H54 (cell line): ENCODE measurements at regions not wholly inside any gene's neighbourhood (a gene's known extent, or its start where the extent isn't known, plus 50 kb on each side); places are given as distances from the start of the nearest gene placed in this dataset.
"Not testable (repeated sequence)": the region's sequence is repeated elsewhere in the genome, so short reads cannot be mapped to it uniquely, and the experiment has no call there.

Experiments
- DNase-seq: peaks from one replicate; pipeline ENCODE4 v3.0.0; 2011; ENCODE audit warnings: low spot score, mixed read lengths; ENCODE audit not compliant: insufficient read length
- FAIRE-seq: peaks from 3 replicates; lab custom pipeline; 2011; peaks lifted over from hg19 to GRCh38; lab: Jason Lieb, UNC
- POLR2A ChIP-seq: IDR thresholded peaks from 2 replicates; pipeline ENCODE4 v1.6.1; 2011; ENCODE audit warnings: low read depth, mild to moderate bottlenecking, low read length

DNA sequence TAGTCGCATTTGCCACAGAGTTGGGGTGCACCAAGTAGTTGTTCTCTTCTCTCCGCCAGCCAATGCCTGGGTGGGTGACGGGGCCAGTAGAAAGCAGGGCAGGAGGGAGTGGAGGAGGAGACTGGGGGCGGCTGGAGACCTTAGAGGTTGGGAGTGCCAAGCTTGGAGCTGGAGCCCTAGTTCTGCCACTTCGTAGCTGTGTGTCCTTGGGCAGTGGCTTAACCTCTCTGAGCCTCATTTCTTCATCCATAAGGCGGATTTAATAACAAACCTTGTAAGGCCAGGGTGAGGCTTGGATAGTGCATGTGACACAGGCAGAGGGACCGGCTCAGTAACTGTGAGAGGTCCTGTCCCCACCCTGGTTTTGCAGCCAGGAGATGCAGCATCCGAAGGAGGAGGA, 81.1 kb upstream of the LHX5 start:
- TF ChIP-seq POLR2A = no peak
- FAIRE-seq (no peak), DNase-seq (no peak)

DNA sequence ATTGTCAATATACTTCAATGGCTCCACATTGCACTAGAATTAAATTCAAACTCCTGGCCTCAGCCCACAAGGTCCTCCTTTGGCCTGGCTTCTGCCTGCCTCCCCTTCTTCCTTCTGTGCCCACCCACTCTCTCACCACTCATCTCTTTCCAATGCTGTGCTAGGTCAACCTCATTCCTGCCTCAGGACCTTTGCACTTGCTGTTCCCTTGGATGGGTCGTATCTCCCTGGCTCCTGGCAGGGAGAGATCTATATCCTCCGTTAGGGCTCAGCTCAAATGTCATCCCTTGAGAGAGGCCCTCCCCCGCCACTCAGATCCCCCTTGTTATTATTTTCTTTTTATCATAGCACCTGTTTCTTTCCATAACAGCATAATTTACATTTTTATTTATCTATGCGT, 79.9 kb upstream of the LHX5 start:
- TF ChIP-seq POLR2A = no peak
- FAIRE-seq (no peak), DNase-seq (no peak)

DNA sequence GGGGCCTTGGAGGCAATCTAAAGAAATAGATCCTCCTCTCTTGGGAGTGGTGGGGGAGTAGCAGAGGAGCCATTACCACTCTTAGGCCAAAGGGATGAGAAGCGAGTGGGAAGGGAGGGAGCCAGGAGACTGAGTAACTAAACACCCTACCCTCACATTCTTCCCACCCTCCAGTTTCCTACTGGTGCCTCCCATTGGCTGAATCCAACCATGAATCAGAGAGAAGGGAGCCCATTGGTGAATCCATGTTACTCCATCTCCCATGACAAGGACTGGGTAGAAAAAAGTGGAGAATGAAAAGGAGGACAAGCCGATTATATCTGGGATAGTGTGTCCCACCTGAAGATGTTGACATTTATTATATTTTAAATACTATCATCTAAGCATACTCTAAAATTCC, 76.8 kb upstream of the LHX5 start:
- DNase-seq (no peak), FAIRE-seq (no peak)
- TF ChIP-seq POLR2A = no peak

DNA sequence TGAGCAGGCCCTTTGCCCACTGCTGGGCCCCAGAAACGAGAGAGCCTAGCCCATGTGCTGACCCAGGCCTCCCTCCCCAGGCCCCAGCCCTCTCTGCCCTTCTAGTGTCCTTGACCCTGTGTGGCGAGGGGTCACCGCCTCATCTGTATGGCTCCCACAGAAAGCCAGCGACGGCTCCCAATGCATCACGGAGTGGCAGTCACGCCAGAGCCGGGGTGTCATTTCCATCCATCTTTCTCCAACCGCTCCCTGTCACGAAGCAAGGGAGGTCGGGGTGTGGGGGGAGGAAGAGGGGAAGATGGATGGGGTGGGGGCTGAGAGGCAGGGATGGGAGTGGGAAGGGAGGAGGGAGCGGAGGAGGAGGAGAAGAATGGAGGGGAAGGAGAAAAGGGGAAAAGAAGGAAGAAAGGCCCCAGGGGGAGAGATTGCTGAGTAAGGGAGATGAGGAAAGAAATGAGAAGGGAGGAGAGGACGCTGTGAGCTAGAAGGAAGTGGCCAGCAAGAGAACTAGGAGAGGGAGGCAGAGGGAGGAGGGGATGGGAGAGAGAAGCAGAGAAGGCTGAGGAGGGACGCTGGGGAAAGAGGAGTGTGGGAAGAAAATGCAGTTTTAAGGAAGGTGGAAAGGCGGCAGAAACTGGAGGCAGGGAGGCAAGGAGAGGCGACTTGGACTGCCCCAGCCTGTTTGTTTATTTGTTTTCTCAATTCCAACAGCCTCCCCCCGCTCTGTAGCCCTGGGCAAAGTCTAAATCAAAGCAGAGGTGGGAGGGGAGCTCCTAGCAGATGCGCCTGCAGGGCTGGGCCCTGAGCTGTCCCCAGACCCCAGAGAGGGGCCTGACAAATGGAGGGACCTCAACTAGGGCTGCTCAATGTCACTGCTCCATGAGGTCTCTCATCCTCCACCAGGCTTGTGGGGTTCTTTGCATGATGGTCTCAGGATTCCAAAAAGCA, 75.5 kb upstream of the LHX5 start:
- FAIRE-seq = no peak
- TF ChIP-seq POLR2A = no peak
- DNase-seq = no peak

DNA sequence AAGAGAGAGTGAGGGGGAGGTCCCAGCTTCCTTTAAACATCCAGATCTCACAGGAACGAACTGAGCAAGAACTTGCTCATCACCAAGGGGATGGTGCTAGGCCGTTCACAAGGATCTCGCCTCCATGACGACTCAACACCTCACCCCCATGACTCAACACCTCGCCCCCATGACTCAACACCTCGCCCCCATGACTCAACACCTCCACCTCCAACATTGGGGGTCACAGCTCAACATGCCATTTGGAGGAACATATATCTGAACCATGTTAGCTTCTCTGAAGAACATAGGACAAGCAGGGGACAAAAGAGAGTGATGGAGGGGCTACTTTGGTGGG, 66.0 kb upstream of the LHX5 start:
- DNase-seq (no peak), FAIRE-seq (no peak)
- TF ChIP-seq POLR2A = no peak

DNA sequence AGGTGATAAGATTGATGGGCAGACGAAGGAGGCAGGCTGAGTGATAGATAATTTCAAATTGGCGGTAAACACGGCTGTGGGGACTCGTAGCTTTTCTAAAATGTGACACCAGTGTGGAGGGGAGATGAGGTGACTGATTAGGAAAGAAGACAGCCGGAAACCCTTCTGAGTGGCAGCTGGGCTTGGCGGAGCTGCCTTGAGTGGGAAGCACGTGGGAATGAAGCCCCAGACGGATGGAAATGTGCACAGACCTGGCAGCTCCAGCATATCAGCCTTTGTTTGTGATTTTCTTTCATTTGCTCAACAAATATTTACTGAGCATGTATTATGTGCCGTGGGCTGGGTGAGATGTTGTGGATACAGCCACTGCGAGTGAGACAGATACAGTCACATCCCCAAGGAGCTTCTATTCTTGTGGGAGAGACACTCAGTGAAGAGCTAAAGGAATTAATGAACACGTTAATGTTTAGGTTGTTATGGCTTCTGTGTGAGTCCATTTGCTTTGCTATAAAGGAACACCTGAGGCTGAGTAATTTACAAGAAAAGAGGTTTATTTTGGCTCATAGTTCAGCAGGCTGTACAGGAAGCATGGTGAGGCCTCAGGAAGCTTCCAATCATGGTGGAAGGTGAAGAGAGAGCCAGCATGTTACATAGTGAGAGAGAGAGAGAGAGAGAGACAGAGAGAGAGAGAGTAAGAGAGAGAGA, 65.5 kb upstream of the LHX5 start:
- FAIRE-seq (no peak), DNase-seq (no peak)
- TF ChIP-seq POLR2A = no peak

DNA sequence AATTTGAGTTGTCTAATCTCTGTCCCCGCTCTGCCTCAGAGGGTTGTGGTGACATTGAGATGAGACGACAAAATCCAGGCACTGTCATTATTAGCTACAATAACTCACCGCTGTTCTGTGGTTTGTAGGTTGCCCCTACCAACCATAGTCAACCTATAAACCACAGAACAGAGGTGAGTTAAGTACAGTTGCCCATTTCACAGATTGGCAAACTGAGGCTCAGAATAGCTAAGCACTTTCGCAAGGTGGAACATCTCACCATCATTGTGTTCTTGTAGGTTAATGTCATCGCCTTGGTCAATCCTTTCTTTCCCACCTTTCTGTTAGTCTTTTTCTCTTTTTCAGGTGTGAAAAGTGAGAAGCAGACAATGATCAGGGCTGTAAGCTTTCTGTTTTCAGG, 63.4 kb upstream of the LHX5 start:
- DNase-seq = no peak
- FAIRE-seq = no peak
- no peak for TF ChIP-seq POLR2A

DNA sequence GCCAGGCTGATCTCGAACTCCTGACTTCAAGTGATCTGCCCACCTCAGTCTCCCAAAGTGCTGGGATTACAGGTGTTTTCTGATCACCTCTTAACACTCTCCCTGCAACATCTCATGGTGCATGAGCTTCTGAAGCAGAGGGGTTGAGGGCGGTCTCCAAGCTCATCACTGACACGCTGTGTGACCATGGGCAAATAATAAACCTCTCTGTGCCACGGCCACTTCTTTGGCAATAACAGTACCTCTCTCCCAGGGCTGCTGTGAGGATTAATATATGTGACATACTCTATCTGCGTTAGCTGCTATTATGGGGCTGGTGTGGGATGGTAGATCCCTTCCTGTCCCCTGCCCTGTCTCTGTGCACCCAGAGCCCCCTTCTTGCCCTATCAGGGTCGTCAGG, 62.9 kb upstream of the LHX5 start:
- FAIRE-seq (no peak), DNase-seq (no peak)
- no peak for TF ChIP-seq POLR2A

DNA sequence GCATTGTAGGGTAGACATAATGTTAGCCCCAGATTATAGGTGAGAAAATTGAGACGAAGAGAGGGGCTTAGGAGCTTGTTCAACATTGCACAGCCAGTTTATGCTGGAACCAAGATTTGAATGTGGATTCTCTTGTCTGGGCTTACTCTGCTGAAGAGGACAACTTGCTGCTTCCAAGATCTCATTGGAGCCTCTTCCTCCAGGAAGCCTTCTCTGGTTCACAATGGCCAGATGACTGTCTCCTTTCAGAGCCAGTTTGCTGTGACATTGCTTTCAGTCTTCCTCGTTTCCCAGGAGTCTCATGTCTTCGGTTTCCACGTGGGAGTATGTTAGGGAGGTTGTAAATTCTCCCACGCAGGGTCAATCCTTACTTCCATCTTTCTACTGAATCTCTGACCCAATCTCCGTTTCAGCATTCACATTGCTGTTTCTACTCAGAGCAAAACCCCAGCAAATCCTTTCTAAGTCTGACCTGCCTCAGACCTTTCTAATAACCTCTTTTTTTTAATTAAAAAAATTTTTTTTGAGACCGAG, 62.2 kb upstream of the LHX5 start:
- FAIRE-seq (no peak), DNase-seq (no peak)
- no peak for TF ChIP-seq POLR2A

DNA sequence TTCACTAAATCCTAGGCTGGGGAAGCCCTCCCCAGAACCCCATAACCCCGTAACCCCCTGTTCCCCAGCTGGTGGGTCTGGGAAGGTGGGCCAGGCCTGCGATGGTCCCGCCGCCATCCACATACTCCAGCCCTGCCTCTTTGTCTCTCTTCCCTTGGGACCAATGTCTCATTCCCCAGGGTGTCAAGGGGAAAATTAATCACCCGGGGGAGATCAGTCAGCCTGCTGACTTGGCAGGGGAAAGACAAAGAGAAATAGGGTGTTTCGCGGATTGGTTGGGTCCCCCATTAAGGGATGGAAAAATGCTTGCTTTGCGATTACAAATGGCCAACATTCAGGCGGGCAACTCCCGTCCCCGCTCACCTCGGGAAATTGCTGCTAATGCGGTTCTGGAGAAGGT, 60.6 kb upstream of the LHX5 start:
- TF ChIP-seq POLR2A = no peak
- FAIRE-seq = no peak
- DNase-seq = no peak

DNA sequence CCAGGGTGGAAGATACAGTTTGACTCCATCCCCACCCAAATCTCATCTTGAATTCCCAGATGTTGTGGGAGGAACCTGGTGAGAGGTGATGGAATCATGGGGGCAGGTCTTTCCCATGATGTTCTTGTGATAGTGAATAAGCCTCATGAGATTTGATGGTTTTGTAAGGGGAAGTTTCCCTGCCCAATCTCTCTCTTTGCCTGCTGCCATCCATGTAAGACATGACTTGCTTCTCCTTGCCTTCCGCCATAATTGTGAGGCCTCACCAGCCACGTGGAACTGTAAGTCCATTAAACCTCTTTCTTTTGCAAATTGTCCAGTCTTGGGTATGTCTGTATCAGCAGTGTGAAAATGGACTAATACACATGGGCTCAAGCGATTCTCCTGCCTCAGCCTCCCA, 59.4 kb upstream of the LHX5 start:
- not testable (repeated sequence) for DNase-seq, FAIRE-seq

DNA sequence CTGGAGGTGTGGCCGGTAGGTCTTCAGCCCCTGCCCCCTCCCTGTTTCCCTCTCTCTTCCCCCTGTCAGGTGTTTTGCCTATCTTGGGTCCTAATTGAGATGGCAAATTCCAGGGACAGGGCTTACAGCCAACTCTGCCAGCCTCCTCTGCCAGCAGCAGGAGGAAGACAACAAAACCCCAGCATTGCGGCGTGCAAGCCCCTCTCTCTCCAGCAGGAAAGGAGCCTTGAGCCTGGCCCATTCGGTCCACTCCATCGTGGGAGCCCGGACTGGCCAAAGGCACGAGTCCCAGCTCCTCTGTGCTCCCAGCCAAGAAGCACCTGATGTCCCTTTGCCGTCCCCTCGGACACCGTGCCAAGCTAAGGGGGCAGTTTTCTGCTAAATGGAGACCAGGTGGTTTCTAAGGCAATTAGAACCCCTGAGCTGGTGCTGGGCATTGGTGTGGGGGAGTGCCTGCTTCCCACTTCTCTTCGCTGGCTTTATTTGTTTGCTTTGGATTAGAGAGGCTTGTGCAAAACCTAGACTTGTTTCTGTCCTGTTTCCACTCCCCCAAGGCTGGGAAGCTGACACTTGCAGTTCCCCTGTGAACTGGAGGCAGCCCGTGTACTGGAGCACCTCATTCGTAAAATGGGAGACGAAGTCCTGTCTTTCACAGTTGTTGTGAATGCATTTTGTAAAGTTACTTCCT, 57.1 kb upstream of the LHX5 start:
- FAIRE-seq = no peak
- DNase-seq = no peak
- TF ChIP-seq POLR2A = no peak

DNA sequence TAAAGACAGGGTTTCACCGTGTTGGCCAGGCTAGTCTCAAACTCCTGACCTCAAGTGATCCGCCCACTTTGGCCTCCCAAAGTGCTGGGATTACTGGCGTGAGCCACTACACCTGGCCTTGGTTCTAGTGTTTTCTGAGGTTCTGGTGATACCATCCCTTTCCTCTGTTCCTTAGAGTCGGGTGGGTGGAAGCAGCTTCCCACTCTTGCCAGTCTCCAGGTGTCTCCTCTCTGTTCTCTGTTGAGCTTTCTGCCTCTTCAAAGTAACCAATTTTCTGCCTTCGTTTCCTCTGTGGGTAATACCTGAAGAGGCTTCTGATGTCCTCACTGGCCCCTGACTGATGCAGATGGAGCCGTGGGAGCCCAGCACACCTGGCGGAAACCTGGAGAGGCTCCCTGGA, 53.4 kb upstream of the LHX5 start:
- DNase-seq (no peak), FAIRE-seq (no peak)
- TF ChIP-seq POLR2A = no peak

DNA sequence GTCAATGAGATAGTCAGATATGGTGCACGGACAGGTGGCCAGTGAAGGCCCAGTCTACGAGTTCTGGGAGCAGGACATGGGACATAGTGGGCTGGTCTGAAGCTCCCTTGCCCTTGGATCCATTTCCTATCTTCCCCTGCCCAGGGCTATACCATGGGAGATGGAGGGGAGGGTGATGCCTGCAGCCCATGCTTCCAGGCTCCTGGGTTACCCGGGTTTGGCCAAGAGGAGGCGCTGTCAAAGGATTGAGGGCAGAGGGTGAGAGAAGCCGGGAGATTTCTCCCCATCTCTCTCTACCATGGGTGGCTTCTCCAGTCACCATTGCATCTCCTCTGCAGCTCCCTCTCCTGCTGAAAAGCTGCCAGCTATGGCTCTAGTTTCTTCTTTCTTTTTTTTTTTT, 52.8 kb upstream of the LHX5 start:
- FAIRE-seq = no peak
- TF ChIP-seq POLR2A = no peak

DNA sequence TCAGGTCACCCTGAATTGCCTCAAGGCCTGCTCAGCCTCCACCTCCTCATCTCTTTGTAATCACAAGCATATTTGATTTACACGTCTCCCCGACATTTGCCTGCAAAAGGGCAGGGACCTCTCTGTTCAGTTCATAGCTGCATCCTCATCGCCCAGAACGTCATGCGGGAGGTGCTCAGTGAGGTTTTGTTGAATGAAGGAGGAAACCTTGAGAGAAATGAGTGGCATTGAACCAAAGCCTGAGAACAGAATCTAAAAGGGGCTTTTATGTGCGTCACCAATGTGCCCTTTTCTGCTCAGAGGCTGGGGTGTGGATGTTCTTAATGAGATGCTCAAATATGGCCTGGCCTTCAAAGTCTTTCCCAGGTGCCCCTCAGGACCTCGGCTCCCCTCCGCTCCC, 50.0 kb upstream of the LHX5 start:
- no peak for DNase-seq
- TF ChIP-seq POLR2A = no peak
- no peak for FAIRE-seq

More for the DNA sequence above, 52.8 kb upstream of the LHX5 start:
- no peak for DNase-seq
